ENCODE measurements at regions not wholly inside any gene's neighbourhood (a gene's known extent, or its start where the extent isn't known, plus 50 kb on each side); places are given as distances from the start of the nearest gene placed in this dataset.
"Not testable (repeated sequence)": the region's sequence is repeated elsewhere in the genome, so short reads cannot be mapped to it uniquely, and the experiment has no call there.

DNA sequence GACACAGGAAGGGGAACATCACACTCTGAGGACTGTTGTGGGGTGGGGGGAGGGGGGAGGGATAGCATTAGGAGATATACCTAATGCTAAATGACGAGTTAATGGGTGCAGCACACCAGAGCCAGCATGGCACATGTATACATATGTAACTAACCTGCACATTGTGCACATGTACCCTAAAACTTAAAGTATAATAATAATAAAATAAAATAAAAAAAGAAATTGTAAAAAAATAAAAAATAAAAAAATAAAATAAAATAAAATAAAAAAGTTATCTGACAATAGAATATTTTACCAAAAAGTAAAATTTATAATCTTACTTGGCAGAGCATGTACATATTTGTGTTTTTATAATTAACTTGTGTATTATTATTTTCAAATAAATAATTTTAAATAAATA is 848.0 kb upstream of the ADGRB3 start:
- not testable (repeated sequence) for TF ChIP-seq CTCF (conservative IDR thresholded peaks at IDR 0.05); EZH2 (IDR thresholded peaks at IDR 0.05; ENCODE audit: low read depth)

Data from PC-9 (cell line).